ENCODE measurements at regions not wholly inside any gene's neighbourhood (a gene's known extent, or its start where the extent isn't known, plus 50 kb on each side); places are given as distances from the start of the nearest gene placed in this dataset.

GRCh38 chr16:66231452-66232160 is 134.9 kb upstream of the CDH5 start:
- TF ChIP-seq EZH2phosphoT487 (IDR thresholded peaks at IDR 0.05; ENCODE audit: borderline replicate concordance, low read length): no peak
- TF ChIP-seq, protein P1, sequence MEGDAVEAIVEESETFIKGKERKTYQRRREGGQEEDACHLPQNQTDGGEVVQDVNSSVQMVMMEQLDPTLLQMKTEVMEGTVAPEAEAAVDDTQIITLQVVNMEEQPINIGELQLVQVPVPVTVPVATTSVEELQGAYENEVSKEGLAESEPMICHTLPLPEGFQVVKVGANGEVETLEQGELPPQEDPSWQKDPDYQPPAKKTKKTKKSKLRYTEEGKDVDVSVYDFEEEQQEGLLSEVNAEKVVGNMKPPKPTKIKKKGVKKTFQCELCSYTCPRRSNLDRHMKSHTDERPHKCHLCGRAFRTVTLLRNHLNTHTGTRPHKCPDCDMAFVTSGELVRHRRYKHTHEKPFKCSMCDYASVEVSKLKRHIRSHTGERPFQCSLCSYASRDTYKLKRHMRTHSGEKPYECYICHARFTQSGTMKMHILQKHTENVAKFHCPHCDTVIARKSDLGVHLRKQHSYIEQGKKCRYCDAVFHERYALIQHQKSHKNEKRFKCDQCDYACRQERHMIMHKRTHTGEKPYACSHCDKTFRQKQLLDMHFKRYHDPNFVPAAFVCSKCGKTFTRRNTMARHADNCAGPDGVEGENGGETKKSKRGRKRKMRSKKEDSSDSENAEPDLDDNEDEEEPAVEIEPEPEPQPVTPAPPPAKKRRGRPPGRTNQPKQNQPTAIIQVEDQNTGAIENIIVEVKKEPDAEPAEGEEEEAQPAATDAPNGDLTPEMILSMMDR (IDR thresholded peaks at IDR 0.05; ENCODE audit: low read depth, low read length, poor library complexity, severe bottlenecking): no peak

Measured in DOHH2 (cell line).